Neural crest cell (in vitro differentiated cells): ENCODE measurements at regions not wholly inside any gene's neighbourhood (a gene's known extent, or its start where the extent isn't known, plus 50 kb on each side); places are given as distances from the start of the nearest gene placed in this dataset.

Experiments used
- DNase-seq: peaks from one replicate; pipeline ENCODE4 v3.0.0; 2021; ENCODE audit warnings: low read depth, mixed read lengths, low spot score
- H3K27ac Mint-ChIP-seq: one replicate; pipeline ENCODE4 v1.8.0; 2021; ENCODE audit warnings: mild to moderate bottlenecking, mixed read lengths; ENCODE audit not compliant: unreplicated experiment
- H3K27me3 Mint-ChIP-seq: 2 replicates; pipeline ENCODE4 v1.8.0; 2021; ENCODE audit warnings: low read depth, mild to moderate bottlenecking, mixed read lengths
- H3K36me3 Mint-ChIP-seq: 2 replicates; pipeline ENCODE4 v1.8.0; 2021; ENCODE audit warnings: low read depth, mild to moderate bottlenecking, mixed read lengths
- H3K4me1 Mint-ChIP-seq: 2 replicates; pipeline ENCODE4 v1.8.0; 2021; ENCODE audit warnings: mixed read lengths
- H3K4me3 Mint-ChIP-seq: one replicate; pipeline ENCODE4 v1.8.0; 2021; ENCODE audit warnings: mild to moderate bottlenecking, mixed read lengths
- H3K9me3 Mint-ChIP-seq: 2 replicates; pipeline ENCODE4 v1.8.0; 2021; ENCODE audit warnings: mixed read lengths
- CTCF ChIP-seq: fragments of 200-600 bp; sonication (generic); conservative IDR thresholded peaks from 2 replicates; pipeline ENCODE4 v1.5.0; 2021; ENCODE audit warnings: antibody characterized with exemption, mild to moderate bottlenecking

GRCh38 chr10:44498222-44498621 lies 113.3 kb upstream of the CXCL12 start:
- no peaks in the 10 kb centered on the region for H3K36me3 Mint-ChIP-seq
- H3K27ac Mint-ChIP-seq, result no peak overlapping the region
- TF ChIP-seq CTCF, result no peak
- H3K4me3 Mint-ChIP-seq, result no peak overlapping the region
- H3K4me1 Mint-ChIP-seq, result no peaks in the 10 kb centered on the region
- H3K27me3 Mint-ChIP-seq, result no peaks in the 10 kb centered on the region
- DNase-seq, result no peak
- peaks cover 3% of the 10 kb centered on the region for H3K9me3 Mint-ChIP-seq

- no peak for DNase-seq
- Mint-ChIP-seq H3K36me3 (no peaks in the 10 kb centered on the region), H3K9me3 (peaks cover 6% of the 10 kb centered on the region), H3K4me3 (no peak overlapping the region), H3K27ac (no peak overlapping the region), H3K27me3 (no peaks in the 10 kb centered on the region), H3K4me1 (no peaks in the 10 kb centered on the region)
- TF ChIP-seq CTCF, result no peak
Measured at GRCh38 chr10:44500451-44500850, 115.6 kb upstream of the CXCL12 start.

GRCh38 chr10:44506386-44506785 lies 121.5 kb upstream of the CXCL12 start:
- Mint-ChIP-seq H3K27me3 (no peaks in the 10 kb centered on the region), H3K27ac (no peak overlapping the region), H3K9me3 (peaks cover 2% of the 10 kb centered on the region), H3K4me1 (no peaks in the 10 kb centered on the region), H3K4me3 (no peak overlapping the region), H3K36me3 (no peaks in the 10 kb centered on the region)
- TF ChIP-seq CTCF, result no peak
- DNase-seq, result no peak

- DNase-seq, result no peak
- Mint-ChIP-seq H3K36me3 (no peaks in the 10 kb centered on the region), H3K4me3 (no peak overlapping the region), H3K4me1 (no peaks in the 10 kb centered on the region), H3K9me3 (no peaks in the 10 kb centered on the region), H3K27ac (no peak overlapping the region), H3K27me3 (no peaks in the 10 kb centered on the region)
- no peak for TF ChIP-seq CTCF
Measured at GRCh38 chr10:44510379-44511115, 125.7 kb upstream of the CXCL12 start.

GRCh38 chr10:44511166-44511565 lies 126.3 kb upstream of the CXCL12 start:
- Mint-ChIP-seq H3K27ac (no peak overlapping the region), H3K4me1 (peaks cover 4% of the 10 kb centered on the region), H3K4me3 (no peak overlapping the region), H3K27me3 (no peaks in the 10 kb centered on the region), H3K9me3 (no peaks in the 10 kb centered on the region), H3K36me3 (no peaks in the 10 kb centered on the region)
- DNase-seq, result no peak
- TF ChIP-seq CTCF, result no peak
